HG03175 (cell line): ENCODE measurements at regions not wholly inside any gene's neighbourhood (a gene's known extent, or its start where the extent isn't known, plus 50 kb on each side); places are given as distances from the start of the nearest gene placed in this dataset.
A peak's percentile ranks its signal among the peaks of the same experiment; 100 is the strongest.
"Not testable (repeated sequence)": the region's sequence is repeated elsewhere in the genome, so short reads cannot be mapped to it uniquely, and the experiment has no call there.

Experiments used
- ATAC-seq: cut with Tn5 transposase; IDR thresholded peaks from one replicate; pipeline ENCODE4 v1.9.1; 2021; ENCODE audit warnings: mild to moderate bottlenecking, moderate library complexity; ENCODE audit not compliant: unreplicated experiment

DNA sequence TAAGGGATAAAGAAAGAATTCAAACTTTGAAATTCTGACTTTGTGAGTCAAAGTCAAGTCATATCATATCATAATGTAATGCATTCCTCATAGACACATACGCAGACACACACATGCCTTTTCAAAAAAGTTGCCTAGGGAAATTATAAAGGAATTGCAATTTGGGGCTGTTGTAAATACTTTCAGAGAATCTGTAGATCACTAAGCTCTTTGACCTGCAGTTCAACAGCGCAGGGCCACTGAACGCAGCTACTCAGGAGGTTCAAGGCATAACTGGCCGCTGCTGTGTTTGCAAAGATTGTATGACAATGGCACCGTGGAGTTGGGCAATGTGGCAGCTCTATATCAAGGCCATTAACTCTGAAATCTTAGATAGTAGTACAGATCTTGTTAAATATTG lies 188.4 kb upstream of the THRB start:
- ATAC-seq, result no peak

DNA sequence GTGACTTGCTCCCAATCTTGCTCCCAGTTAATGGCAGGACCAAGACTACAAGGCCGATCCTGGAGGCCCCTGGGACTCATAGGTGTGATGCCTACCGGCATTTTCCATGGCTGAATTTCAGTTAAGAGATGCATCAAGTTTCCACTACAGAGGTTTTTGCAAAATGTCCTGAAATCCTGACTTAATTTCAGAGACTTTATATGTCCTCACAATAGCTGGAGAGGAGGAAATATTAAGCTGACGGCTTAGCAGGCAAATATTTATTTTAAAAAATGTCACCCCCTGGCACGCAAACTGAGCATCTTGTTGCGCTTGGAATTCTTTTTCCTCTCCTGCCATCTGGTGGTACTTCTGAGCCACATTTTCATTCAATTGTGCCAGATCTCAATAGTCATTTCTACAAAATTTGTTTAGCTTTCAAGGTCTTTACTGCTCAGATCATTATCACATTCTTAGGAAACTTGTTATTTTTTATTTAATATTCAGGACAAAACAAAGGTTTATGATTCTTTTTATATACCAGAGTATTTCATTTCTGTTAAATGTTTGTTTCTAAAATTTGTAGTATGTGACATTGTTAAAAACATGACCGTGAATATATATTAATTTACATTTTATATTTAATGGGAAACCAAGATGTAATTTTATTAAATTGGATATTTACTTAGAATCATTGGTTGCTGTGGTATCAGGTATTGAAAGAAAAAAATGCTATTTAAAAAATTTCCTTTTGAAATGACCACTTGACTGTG lies 189.2 kb upstream of the THRB start:
- ATAC-seq, result no peak

DNA sequence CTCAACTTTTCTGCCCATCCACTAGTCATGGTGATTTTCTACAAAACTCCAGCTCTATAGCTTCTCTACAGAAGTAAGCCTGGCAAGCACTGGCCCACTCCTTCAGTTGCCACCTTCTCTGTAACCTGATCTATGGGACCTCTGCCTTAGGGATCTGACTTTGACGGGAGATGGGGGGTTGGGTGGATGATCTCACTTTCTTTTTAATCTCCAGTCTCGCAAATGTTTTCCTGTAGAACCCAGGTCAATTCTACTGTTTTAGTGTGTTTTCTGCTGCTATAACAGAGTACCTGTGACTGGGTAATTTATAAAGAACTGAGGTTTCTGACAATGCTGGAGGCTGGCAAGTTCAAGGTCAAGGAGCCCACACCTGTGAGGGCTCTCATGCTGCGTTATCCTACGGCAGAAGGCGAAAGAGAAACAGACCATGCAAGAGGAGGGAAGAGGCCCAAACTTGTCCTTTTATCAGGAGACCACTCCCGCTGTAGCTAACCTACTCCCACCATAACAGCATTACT lies 189.9 kb upstream of the THRB start:
- no peak for ATAC-seq

DNA sequence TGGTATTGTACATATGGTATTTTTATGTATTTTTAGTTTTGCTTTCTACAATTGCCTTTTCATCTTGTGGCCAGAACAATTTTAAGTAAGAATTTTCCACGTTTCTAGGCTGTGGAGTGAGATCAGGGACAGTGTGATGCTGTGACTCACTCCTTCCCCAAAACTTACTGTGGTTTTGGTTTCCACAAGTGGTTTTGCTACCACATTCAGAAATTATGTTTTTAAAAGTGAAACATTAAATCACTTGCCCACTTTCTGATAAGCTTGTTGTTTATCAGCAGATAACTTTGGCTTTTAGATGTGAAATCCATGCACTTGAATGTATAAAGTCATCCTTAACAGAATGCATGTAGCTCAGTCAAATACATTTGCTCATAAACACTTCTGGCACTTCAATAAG lies 192.2 kb upstream of the THRB start:
- peak; percentile 57 for ATAC-seq

DNA sequence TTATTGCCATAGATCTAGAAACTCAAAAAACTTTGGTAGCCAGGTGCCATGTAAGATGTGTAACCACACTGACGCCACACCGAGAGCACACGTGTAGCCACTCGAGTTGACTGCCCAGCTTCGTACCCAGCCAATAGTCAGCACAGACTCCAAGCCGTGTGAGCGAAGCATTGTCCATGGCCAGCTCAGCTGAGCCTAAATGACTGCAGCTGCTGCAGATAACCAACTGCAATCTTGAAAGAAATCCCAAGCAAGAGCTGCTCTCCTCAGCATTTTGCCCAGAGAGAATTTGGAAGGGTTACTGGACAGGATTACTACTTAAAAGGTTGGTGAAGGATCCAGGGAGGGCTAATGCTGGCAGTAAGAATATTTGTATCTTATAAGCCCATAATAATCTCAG lies 193.0 kb upstream of the THRB start:
- no peak for ATAC-seq

DNA sequence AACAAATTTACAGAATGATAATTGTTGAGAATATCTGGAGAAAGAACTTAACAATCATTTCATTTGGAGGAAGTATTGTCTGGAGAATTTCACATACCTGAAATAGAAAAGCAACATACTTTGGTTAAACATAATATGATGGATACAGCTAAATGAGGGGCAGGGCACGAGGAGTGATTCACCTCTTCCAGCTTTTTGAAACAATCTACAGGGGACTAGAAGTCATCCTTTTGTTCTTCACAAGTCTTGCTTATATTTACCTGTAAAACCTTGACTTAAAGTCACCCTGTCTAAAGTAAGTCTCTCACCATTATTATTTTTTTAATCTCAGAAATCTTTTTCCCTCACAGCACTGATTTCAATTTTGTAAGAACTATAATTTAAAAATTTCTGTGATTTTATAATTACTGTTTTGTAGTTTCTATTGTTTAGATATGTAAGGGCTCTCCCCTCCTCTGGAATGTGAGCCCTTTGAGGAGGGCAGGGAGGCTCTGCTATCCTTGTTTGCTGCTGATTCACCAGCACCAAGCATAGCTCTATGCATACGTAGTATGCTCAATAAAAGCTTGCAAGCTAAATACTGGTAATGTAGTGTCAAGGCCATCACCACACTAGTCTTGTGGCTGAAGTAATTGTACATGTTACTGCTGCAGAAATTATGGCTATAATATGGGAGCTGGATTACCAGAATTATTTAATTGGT lies 193.9 kb upstream of the THRB start:
- no peak for ATAC-seq

DNA sequence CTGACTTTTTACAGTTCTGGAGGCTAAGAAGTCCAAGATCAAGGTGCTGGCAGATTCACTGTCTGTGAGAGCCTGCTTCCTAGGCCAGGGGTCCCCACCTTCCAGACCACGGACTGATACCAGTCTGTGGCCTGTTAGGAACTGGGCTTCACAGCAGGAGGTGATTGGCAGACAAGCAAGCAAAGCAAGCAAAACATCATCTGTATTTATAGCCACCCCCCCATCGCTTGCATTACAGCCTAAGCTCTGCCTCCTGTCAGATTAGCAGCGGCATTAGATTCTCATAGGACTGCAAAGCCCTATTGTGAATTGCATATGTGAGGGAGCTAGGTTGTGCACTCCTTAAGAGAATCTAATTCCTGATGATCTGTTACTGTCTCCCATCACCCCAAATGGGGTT lies 194.7 kb upstream of the THRB start:
- no peak for ATAC-seq

DNA sequence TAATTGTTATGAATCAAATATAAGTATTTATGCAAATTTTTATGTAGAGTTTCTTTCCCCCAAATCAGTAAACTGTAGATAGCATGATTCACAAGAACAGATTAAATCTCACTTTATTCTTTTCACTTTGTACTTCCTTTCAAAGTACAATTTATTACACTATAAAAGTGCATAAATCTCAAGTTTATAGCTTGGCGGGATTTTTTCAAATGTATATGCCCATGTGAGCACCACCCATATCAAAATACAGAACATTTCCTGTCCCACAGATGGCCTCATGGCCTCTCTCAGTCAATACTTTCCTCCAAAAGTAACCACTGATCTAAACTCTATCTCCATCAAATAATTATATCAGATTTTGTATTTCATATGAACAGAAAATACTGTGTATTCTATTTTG lies 196.1 kb upstream of the THRB start:
- no peak for ATAC-seq

DNA sequence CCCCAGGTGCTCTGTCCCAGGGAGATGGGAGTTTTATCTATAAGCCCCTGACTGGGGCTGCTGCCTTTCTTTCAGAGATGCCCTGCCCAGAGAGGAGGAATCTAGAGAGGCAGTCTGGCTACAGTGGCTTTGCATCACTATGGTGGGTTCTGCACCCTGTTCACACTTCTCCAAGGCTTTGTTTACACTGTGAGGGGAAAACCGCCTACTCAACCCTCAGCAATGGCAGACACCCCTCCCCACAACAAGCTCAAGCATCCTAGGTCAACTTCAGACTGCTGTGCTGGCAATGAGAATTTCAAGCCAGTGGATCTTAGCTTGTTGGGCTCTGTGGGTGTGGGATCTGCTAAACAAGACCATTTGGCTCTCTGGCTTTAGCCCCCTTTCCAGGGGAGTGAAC lies 204.4 kb upstream of the THRB start:
- ATAC-seq, result not testable (repeated sequence)

DNA sequence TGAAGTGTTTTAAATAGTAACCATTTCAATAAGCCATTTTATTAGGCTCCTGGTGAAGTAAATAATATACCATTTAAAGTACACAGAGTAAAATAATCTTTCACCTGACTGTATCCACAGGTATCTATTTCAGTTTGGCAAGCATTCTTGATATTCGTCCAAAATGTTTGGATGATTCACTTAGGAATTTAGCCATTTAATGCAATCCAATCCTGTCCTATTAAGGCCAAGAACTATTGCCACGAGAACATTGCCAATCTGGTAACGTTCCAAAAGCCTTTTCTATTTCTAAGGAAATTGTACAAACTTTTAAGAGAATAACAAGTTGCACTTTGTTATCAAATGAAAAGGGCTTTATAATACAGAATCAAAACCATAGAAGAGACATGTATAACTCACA lies 209.8 kb upstream of the THRB start:
- no peak for ATAC-seq

DNA sequence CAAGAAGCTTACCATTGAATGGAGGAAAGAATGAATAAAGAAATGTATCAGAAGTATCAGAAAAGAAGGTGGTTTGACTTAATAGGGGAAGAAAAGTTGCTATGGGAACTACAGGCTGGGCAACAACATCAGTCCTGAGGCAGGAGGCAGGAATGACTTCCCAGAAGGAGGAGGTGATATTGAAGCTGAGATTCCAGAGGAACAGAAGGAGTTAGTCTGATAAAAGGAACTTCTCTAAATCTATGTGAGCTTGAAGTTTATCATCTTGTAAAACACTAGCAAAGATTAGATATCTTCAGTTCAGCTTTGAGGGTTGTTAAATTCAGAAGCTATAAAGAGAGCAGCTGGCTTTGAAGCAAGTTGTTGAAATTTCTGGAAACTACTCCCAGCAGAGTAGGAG lies 213.3 kb upstream of the THRB start:
- no peak for ATAC-seq

DNA sequence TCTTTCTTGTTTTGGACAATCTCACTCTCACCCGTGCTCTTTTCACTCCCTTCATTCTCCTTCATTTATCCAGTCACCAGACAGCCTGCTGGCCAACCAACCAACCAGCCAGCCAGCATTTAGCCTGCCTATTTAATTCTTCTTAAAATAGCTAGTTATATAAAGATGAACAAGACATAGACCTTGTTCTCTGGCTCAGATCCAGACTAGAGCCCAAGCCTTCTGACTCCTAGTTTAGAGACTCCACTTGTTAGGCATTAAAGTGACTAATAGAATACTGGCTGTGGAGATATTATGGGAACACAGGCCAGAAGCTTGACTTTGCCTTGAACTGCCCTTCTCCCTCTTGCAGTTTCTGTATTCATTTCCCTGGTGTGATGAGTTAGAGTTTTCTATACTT lies 215.3 kb upstream of the THRB start:
- no peak for ATAC-seq

DNA sequence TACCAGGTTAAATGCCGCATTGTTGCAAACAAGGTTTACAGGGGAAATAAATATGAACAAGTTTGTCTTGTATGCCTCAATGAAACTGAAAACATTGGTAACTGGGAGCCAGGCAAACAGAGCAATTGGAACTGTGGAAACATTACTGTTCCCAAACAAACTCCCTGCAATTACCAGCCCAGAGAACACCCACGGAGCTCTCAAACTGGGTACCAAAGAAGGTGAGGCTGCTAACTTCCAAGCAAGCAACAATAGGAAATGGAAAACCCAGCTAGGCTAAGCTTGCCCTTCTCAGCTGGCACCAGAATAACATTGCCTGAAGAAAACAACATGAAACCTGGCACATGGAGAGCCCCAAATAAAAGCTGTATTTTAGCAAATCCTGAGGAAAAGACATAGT lies 218.9 kb upstream of the THRB start:
- no peak for ATAC-seq

DNA sequence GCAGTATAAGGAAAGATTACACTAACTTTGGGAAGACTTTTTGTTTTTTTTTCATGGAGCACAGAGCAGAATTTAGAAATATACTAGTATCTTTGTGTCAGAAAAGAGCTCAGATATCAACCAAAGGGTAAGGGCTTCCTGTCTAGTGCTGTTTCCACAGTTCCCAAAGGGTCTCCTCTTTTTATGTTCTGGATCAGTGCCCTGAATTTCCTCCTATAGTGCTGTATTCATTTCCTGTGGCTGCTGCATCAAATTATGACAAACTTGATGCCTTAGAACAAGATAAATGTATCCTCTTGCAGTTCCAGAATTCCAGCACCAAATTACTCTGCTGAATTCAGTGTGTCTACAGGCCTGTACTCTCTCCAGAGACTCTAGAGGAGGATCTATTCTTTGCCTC lies 219.8 kb upstream of the THRB start:
- ATAC-seq, result no peak

DNA sequence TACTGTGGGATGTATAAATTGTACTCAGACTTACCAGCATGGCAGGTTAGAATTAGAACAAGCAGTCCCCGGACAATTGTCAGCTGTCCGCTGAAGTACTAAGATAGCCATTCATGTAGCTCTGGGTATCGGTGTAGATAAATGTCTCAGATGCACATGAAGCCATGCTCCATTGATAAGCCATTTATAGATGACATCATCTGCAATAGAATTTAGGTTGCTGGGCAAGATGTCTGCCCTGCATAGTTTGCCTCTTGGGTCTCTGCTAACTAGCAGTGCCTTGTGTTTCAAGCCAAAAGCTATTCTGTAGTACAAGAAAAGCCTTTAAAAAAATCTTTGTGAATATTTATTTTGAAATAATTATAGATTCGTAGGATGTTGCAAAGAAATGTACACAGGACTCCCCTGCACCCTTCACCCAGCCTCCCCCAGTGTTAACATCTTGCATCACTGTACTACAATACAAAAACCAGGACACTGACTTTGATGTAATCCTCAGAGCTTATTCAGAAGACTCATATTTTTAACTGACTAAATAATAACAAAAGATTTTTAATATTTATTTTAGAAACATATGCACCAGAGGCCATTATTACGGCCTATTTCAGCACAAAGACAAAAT lies 220.6 kb upstream of the THRB start:
- no peak for ATAC-seq

DNA sequence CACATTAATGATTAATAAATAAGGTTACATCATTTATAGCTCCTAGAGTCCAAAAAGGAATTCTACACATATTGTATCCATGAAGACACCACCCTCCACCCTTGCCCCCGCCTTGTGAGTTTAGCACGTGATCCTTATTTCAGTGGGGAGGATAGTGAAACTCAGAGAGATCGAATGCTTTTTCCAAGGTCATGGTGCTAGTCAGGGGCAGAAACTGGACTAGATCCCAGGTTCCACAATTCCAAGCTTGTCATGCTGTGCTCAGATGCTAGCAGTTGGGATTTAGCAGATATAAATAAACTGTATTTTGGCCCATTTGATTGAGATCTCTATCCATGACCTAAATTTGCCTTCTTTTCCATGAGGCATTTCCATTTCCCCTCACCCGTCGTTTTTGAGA lies 227.4 kb upstream of the THRB start:
- ATAC-seq, result no peak

DNA sequence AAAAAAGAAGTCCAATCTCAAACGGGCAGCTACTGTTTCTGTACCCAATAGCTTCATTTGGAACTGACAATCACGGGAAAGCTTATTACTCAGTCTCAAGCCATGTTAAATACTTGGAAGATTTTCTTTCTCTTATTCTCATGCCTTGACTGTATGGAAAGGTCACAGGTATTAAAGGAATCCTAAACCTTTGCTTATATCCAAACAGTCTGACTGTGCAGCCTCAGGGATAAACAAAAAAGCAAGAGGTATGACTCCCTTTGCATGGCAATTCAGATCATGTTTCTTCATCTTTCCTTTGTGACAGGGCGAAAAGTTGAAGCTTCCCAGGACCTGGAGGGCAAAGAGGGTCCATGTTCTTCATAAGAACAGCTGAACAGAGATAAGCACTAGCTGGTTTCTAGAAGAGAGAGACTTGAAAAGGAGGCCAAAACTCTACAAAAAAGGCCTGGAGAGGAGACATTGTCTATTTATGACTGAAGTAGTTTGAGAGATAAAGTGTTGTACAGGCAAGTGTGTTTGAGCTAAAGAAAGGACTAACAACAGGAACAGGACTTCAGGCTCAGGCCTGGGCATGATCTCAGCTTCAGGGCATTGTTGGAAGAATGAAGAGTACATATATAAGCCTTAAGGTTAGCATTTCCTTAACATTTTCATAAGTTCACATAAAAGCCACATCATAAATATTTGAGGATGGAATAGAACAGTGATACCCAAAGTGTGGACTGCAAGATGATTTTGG lies 231.0 kb upstream of the THRB start:
- ATAC-seq, result no peak

DNA sequence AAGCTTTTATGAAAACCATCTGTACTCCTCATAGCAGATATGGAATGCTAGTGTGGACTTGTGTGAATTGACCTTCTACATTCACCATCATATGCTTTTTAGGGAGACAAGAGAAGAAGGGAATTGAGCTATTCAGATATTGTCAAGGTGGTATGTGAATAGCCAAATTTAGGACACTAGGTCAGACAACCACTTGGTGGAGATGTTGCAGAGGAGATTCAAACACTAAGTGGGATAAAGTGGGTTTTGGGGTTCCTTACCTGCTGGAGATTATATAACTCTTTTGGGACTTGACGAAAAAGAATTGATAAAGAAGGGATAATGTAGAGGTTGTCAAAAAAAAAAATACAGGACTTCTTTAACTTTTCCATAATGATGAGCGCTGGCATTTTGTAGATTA lies 231.8 kb upstream of the THRB start:
- no peak for ATAC-seq

DNA sequence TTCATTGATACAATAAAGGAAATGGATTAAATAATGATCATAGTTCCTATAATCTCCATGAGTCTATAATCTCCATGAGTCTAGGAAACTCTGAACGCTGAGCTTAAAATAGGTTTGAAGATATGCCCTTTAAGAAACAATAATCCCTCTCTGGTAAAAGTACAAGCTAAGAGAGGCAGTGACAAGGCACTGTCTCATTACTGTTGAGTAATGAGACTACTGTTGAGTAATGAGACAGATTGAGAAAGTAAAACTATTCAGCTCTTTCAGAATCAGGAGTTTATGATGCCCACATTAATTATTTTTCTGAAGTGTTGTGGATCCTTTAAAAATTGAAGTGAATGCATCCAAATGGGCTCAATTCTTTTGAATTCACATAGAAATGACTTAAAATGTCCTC lies 235.5 kb upstream of the THRB start:
- no peak for ATAC-seq

DNA sequence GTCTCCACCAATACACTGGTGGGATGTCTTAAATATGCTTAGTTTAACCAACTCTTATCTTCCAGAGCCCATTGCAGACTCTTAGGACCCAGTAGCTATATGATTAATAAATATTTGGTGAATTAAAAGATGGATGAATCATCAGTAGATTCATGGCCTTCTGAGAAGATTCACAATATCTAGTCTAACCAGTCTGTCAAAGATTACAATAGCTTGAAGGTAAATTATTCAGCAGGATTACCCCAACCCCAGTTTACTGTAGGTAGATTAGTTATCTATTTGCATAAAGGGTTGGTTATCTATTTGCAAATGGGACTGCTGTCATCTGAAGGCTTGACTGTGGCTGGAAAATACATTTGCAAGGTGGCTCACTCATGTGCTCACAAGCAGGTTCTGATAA lies 239.4 kb upstream of the THRB start:
- ATAC-seq, result no peak

DNA sequence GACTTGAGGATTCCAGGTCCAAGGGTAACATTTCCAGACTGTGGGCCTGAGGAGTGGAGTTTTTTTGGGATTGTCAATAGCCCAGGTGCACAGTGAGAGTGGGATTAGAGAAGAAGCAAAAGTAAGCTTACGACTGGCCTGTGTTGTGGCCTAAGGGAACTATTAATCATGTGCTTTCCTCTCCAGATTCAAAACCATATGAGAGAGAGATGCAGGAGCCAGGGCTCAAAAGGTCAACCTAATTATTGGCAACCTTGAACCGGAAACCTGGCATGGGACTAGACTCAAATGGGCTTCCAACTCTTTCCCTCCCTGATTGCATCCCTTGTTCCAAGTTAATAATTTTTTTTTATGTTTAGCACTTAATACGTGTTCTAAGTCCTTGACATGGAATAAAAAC lies 242.1 kb upstream of the THRB start:
- ATAC-seq, result no peak
